Ecto neural progenitor cell (in vitro differentiated cells): ENCODE measurements at regions not wholly inside any gene's neighbourhood (a gene's known extent, or its start where the extent isn't known, plus 50 kb on each side); places are given as distances from the start of the nearest gene placed in this dataset.
"Not testable (repeated sequence)": the region's sequence is repeated elsewhere in the genome, so short reads cannot be mapped to it uniquely, and the experiment has no call there.

ENCODE experiments used
- DNase-seq: peaks from one replicate; pipeline ENCODE4 v3.0.0-alpha.2; 2018; ENCODE audit warnings: low spot score

- no peak for DNase-seq
Measured at GRCh38 chr5:89545626-89546025, 662.6 kb upstream of the MEF2C start.

GRCh38 chr5:89545076-89545475, 662.1 kb upstream of the MEF2C start:
- no peak for DNase-seq

- no peak for DNase-seq
Measured at GRCh38 chr5:89542736-89543135, 659.8 kb upstream of the MEF2C start.

- DNase-seq, result no peak
Measured at GRCh38 chr5:89537800-89538199, 654.8 kb upstream of the MEF2C start.

GRCh38 chr5:89536020-89536419, 653.0 kb upstream of the MEF2C start:
- DNase-seq, result no peak

- no peak for DNase-seq
Measured at GRCh38 chr5:89535411-89535810, 652.4 kb upstream of the MEF2C start.

GRCh38 chr5:89534331-89534730, 651.3 kb upstream of the MEF2C start:
- no peak for DNase-seq

- no peak for DNase-seq
Measured at GRCh38 chr5:89524785-89525184, 641.8 kb upstream of the MEF2C start.

- DNase-seq, result not testable (repeated sequence)
Measured at GRCh38 chr5:89523867-89524266, 640.9 kb upstream of the MEF2C start.

- DNase-seq, result no peak
Measured at GRCh38 chr5:89520771-89521170, 637.8 kb upstream of the MEF2C start.

- no peak for DNase-seq
Measured at GRCh38 chr5:89513299-89514044, 630.5 kb upstream of the MEF2C start.

GRCh38 chr5:89504051-89504450, 621.1 kb upstream of the MEF2C start:
- DNase-seq, result no peak

- DNase-seq, result no peak
Measured at GRCh38 chr5:89499787-89500186, 616.8 kb upstream of the MEF2C start.

- DNase-seq, result no peak
Measured at GRCh38 chr5:89498699-89499098, 615.7 kb upstream of the MEF2C start.

GRCh38 chr5:89493414-89493813, 610.4 kb upstream of the MEF2C start:
- DNase-seq, result no peak

GRCh38 chr5:89484962-89485361, 602.0 kb upstream of the MEF2C start:
- no peak for DNase-seq

- DNase-seq, result no peak
Measured at GRCh38 chr5:89480406-89481007, 597.5 kb upstream of the MEF2C start.

- DNase-seq, result no peak
Measured at GRCh38 chr5:89478851-89479250, 595.9 kb upstream of the MEF2C start.

- DNase-seq, result no peak
Measured at GRCh38 chr5:89473196-89473595, 590.2 kb upstream of the MEF2C start.

- no peak for DNase-seq
Measured at GRCh38 chr5:89471541-89471940, 588.6 kb upstream of the MEF2C start.

- no peak for DNase-seq
Measured at GRCh38 chr5:89471115-89471514, 588.1 kb upstream of the MEF2C start.

- DNase-seq, result no peak
Measured at GRCh38 chr5:89470658-89471057, 587.7 kb upstream of the MEF2C start.

GRCh38 chr5:89458332-89458656, 575.3 kb upstream of the MEF2C start:
- DNase-seq, result no peak
